Stomach (tissue), 8 donors: ENCODE measurements at regions not wholly inside any gene's neighbourhood (a gene's known extent, or its start where the extent isn't known, plus 50 kb on each side); places are given as distances from the start of the nearest gene placed in this dataset.
A peak's percentile ranks its signal among the peaks of the same experiment; 100 is the strongest.

Experiments used
- DNase-seq, 2 donors: peaks; one replicate each; pipeline versions ENCODE4 v3.0.0 to v3.0.0-alpha.2; 2013 to 2019
- H3K27ac ChIP-seq, 5 donors: fragments of 200-600 bp in 4 of 5; sonication (generic) in 4 of 5; one replicate each; pipeline ENCODE4 v1.5.1; 2013 to 2019; ENCODE audit warnings: mild to moderate bottlenecking in 1 of 5, moderate library complexity in 1 of 5
- H3K27me3 ChIP-seq, 3 donors: fragments of 200-600 bp; sonication (generic); one replicate each; pipeline ENCODE4 v1.5.1; 2017 to 2019; ENCODE audit warnings: mixed run types in 1 of 3
- H3K36me3 ChIP-seq, 4 donors: fragments of 200-600 bp; sonication (generic); 1 replicate in 3 of 4; 2 replicates in 1 of 4; pipeline ENCODE4 v1.5.1; 2016 to 2019
- H3K4me1 ChIP-seq, 4 donors: fragments of 200-600 bp; sonication (generic); one replicate each; pipeline ENCODE4 v1.5.1; 2016 to 2019
- H3K4me3 ChIP-seq, 4 donors: fragments of 200-600 bp; sonication (generic) in 3 of 4; one replicate each; pipeline ENCODE4 v1.5.1; 2016 to 2019; ENCODE audit warnings: mild to moderate bottlenecking in 1 of 4
- H3K9me3 ChIP-seq, 4 donors: fragments of 200-600 bp; sonication (generic); one replicate each; pipeline ENCODE4 v1.5.1; 2016 to 2019
- CTCF ChIP-seq, 7 experiments: fragments of 450-650 bp in 4 of 7; fragments of 200-600 bp in 3 of 7; sonication (generic) in 3 of 7; IDR thresholded peaks; one replicate each; pipeline ENCODE4 v1.5.1; 2016 to 2019; ENCODE audit warnings: antibody characterized with exemption in 7 of 7, control low read depth in 2 of 7, mild to moderate bottlenecking in 1 of 7
- EP300 ChIP-seq: sonication (generic); formaldehyde crosslinking; IDR thresholded peaks from one replicate; pipeline ENCODE4 v1.6.1; 2017; ENCODE audit warnings: antibody characterized with exemption
- POLR2A ChIP-seq, 4 donors: fragments of 450-650 bp; IDR thresholded peaks; one replicate each; pipeline ENCODE4 v1.6.1; 2016; ENCODE audit warnings: antibody characterized with exemption in 4 of 4, control low read depth in 2 of 4, mild to moderate bottlenecking in 1 of 4, moderate library complexity in 1 of 4
- POLR2AphosphoS5 ChIP-seq, 3 donors: sonication (generic); formaldehyde crosslinking; IDR thresholded peaks; one replicate each; pipeline ENCODE4 v1.6.1; 2016; ENCODE audit warnings: antibody characterized with exemption in 3 of 3
- WGBS, 5 donors: extraction: QIAGEN DNeasy Blood & Tissue Kit in 3 of 5; methylation state at CpG; one replicate each; pipeline versions ENCODE4 v1.1.5 to v1.1.7; 2013 to 2018; 5-methylcytosine and 5-hydroxymethylcytosine counted together
- intact Hi-C: fragments of 100-400 bp; cut with DNase I; formaldehyde crosslinking; loops from one replicate; pipeline ENCODE4 v1.15.1; 2023; ENCODE audit warnings: low total_unique reads
- donor health status: healthy with polysubstance abuse.
- donor health status: Bipolar disorder and iron deficiency.
- donor health status: healthy.

- Histone ChIP-seq H3K27me3 (peaks cover 0 to 34% (median 0%) of the 10 kb centered on the region in 3 donors), H3K9me3 (peaks cover 0 to 23% (median 18%) of the 10 kb centered on the region in 4 donors), H3K36me3 (no peaks in the 10 kb centered on the region), H3K4me1 (no peaks in the 10 kb centered on the region), H3K27ac (no peak overlapping the region), H3K4me3 (no peak overlapping the region)
- 76 to 83% (median 79%) methylated on average over 13 of the region's 13 CpGs; no CpG with 5 or more reads in 1 of the 5 donors for WGBS, 5 donors
- no peak for DNase-seq
- intact Hi-C loops = no loop called here
- TF ChIP-seq POLR2A (IDR thresholded peaks at IDR 0.05) = no peak
- no peak for TF ChIP-seq EP300
- no peak for TF ChIP-seq POLR2AphosphoS5 (IDR thresholded peaks at IDR 0.05)
- TF ChIP-seq CTCF (IDR thresholded peaks at IDR 0.05) = no peak
Observed at GRCh38 chr5:180436275-180436674, 57.9 kb upstream of the CNOT6 start.

GRCh38 chr5:180436936-180437335 is 57.2 kb upstream of the CNOT6 start:
- H3K27me3 ChIP-seq = peaks cover 0 to 39% (median 0%) of the 10 kb centered on the region in 3 donors
- peak in 1 of 2 donors; percentile 8 for DNase-seq
- no peak for TF ChIP-seq EP300
- TF ChIP-seq POLR2AphosphoS5 (IDR thresholded peaks at IDR 0.05) = no peak
- TF ChIP-seq POLR2A (IDR thresholded peaks at IDR 0.05) = no peak
- no peak for TF ChIP-seq CTCF (IDR thresholded peaks at IDR 0.05)
- no peak overlapping the region for H3K27ac ChIP-seq
- no peak overlapping the region for H3K4me3 ChIP-seq
- intact Hi-C loops = no loop called here
- 50 to 87% (median 63%) methylated on average over 3 to 6 of the region's 6 CpGs for WGBS, 5 donors
- H3K4me1 ChIP-seq = no peaks in the 10 kb centered on the region
- peaks cover 0 to 18% (median 16%) of the 10 kb centered on the region in 4 donors for H3K9me3 ChIP-seq
- H3K36me3 ChIP-seq = no peaks in the 10 kb centered on the region

GRCh38 chr5:180437336-180437735 is 56.8 kb upstream of the CNOT6 start:
- 89 to 97% (median 93%) methylated on average over 8 of the region's 8 CpGs for WGBS, 5 donors

More at GRCh38 chr5:180437336-180437735, 56.8 kb upstream of the CNOT6 start:
- Histone ChIP-seq H3K4me1 (no peaks in the 10 kb centered on the region), H3K27ac (no peak overlapping the region), H3K36me3 (no peaks in the 10 kb centered on the region), H3K4me3 (no peak overlapping the region), H3K9me3 (peaks cover 0 to 18% (median 14%) of the 10 kb centered on the region in 4 donors), H3K27me3 (peaks cover 0 to 39% (median 0%) of the 10 kb centered on the region in 3 donors)
- intact Hi-C loops = no loop called here
- TF ChIP-seq POLR2AphosphoS5 (IDR thresholded peaks at IDR 0.05) (no peak), POLR2A (IDR thresholded peaks at IDR 0.05) (no peak), CTCF (IDR thresholded peaks at IDR 0.05) (no peak), EP300 (no peak)
- peak in 1 of 2 donors; percentile 16 for DNase-seq
